Nephron progenitor cell (in vitro differentiated cells): ENCODE measurements at regions not wholly inside any gene's neighbourhood (a gene's known extent, or its start where the extent isn't known, plus 50 kb on each side); places are given as distances from the start of the nearest gene placed in this dataset.

Experiments used
- DNase-seq: peaks from one replicate; pipeline ENCODE4 v3.0.0; 2021
- H3K27ac Mint-ChIP-seq: 2 replicates; pipeline ENCODE4 v1.8.0; 2021; ENCODE audit warnings: mild to moderate bottlenecking, moderate library complexity, mixed read lengths
- H3K27me3 Mint-ChIP-seq: 2 replicates; pipeline ENCODE4 v1.8.0; 2021; ENCODE audit warnings: mild to moderate bottlenecking, low read depth, mixed read lengths; ENCODE audit not compliant: poor library complexity
- H3K36me3 Mint-ChIP-seq: 2 replicates; pipeline ENCODE4 v1.8.0; 2021; ENCODE audit warnings: low read depth, mixed read lengths
- H3K4me1 Mint-ChIP-seq: 2 replicates; pipeline ENCODE4 v1.8.0; 2021; ENCODE audit warnings: mixed read lengths
- H3K4me3 Mint-ChIP-seq: 2 replicates; pipeline ENCODE4 v1.8.0; 2021; ENCODE audit warnings: mild to moderate bottlenecking, moderate library complexity, mixed read lengths
- H3K9me3 Mint-ChIP-seq: 2 replicates; pipeline ENCODE4 v1.8.0; 2021; ENCODE audit warnings: mild to moderate bottlenecking, moderate library complexity, mixed read lengths
- TF ChIP-seq, protein P1 (sequence below): fragments of 200-600 bp; sonication (generic); IDR thresholded peaks from 2 replicates; pipeline ENCODE4 v1.5.0; 2021; ENCODE audit warnings: antibody characterized with exemption

DNA sequence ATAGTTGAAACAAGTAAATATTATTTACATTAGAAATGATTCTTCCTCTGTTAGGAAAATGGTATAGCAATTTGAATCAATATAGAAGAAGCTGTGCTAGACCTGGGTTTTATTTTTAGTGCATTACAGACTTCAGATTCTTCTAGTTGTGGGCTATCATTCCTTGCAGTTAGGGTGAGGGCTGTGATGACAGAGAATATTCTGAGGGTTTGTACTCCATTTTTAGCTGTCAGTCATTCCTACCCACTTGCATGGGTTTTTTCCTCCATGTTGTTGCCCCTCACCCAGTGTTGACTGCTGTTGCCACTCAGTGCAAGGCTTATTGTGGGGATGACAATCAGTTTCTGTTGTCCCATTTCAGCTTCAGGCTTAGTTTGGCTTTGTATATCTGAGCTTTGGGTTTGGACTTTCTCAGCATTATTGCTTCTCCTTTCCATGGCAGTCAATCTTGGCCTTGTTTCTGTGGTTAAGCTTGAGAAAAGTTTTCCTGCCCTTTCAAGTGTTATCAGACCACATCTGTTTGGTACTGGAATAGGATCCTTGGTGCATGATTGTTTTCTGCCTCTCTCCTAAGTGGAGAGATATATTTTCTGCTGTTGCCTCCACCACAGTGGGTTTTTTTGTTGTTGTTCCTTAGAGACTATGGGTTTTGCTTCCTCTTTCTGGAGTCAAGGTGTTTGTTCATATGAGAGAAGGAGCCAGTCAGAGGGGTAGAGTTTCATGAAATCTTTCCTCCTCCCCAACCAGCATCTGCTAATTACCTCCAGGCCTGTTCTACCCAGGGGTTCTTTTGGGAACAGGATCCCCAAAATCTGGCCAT is 312.7 kb upstream of the CWC22 start:
- TF ChIP-seq, protein P1, sequence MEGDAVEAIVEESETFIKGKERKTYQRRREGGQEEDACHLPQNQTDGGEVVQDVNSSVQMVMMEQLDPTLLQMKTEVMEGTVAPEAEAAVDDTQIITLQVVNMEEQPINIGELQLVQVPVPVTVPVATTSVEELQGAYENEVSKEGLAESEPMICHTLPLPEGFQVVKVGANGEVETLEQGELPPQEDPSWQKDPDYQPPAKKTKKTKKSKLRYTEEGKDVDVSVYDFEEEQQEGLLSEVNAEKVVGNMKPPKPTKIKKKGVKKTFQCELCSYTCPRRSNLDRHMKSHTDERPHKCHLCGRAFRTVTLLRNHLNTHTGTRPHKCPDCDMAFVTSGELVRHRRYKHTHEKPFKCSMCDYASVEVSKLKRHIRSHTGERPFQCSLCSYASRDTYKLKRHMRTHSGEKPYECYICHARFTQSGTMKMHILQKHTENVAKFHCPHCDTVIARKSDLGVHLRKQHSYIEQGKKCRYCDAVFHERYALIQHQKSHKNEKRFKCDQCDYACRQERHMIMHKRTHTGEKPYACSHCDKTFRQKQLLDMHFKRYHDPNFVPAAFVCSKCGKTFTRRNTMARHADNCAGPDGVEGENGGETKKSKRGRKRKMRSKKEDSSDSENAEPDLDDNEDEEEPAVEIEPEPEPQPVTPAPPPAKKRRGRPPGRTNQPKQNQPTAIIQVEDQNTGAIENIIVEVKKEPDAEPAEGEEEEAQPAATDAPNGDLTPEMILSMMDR: no peak
- Mint-ChIP-seq H3K4me3 (no peak overlapping the region), H3K36me3 (no peaks in the 10 kb centered on the region), H3K27me3 (peaks cover 7% of the 10 kb centered on the region), H3K9me3 (peaks cover 10% of the 10 kb centered on the region), H3K4me1 (no peaks in the 10 kb centered on the region), H3K27ac (no peak overlapping the region)
- no peak for DNase-seq

- Mint-ChIP-seq H3K27ac (no peak overlapping the region), H3K36me3 (no peaks in the 10 kb centered on the region), H3K4me3 (no peak overlapping the region), H3K4me1 (no peaks in the 10 kb centered on the region), H3K9me3 (peaks cover 10% of the 10 kb centered on the region), H3K27me3 (peaks cover 4% of the 10 kb centered on the region)
- TF ChIP-seq, protein P1: no peak
- no peak for DNase-seq
Observed at GRCh38 chr2:180314086-180314485, 307.0 kb upstream of the CWC22 start.

GRCh38 chr2:180312542-180312941 is 305.4 kb upstream of the CWC22 start:
- no peak overlapping the region for H3K27ac Mint-ChIP-seq
- no peaks in the 10 kb centered on the region for H3K4me1 Mint-ChIP-seq
- no peaks in the 10 kb centered on the region for H3K36me3 Mint-ChIP-seq
- TF ChIP-seq, protein P1: no peak
- H3K4me3 Mint-ChIP-seq: no peak overlapping the region
- no peak for DNase-seq
- peaks cover 4% of the 10 kb centered on the region for H3K27me3 Mint-ChIP-seq
- H3K9me3 Mint-ChIP-seq: peaks cover 7% of the 10 kb centered on the region

DNA sequence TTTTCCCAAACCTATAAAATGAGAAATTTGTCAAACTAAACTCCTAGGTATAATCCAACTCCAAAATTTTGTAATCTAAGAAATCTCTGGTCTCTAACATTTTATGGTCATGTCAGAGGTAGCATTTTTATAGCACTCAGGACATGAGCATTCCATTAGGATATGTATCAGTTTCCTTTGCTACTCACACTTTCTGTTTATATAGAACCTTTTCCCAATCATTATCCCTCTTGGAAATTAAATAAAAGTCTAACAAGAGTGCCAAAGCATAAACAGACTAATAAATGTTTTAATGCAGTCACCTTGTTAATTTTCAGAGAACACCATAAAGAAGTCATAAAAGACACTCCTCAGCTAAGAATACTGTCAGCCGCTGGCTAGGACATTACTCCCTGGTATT is 300.0 kb upstream of the CWC22 start:
- TF ChIP-seq, protein P1: no peak
- Mint-ChIP-seq H3K4me3 (no peak overlapping the region), H3K36me3 (no peaks in the 10 kb centered on the region), H3K27ac (no peak overlapping the region), H3K9me3 (no peaks in the 10 kb centered on the region), H3K27me3 (no peaks in the 10 kb centered on the region), H3K4me1 (no peaks in the 10 kb centered on the region)
- no peak for DNase-seq

- Mint-ChIP-seq H3K9me3 (peaks cover 4% of the 10 kb centered on the region), H3K4me3 (no peak overlapping the region), H3K27me3 (no peaks in the 10 kb centered on the region), H3K4me1 (no peaks in the 10 kb centered on the region), H3K27ac (no peak overlapping the region), H3K36me3 (no peaks in the 10 kb centered on the region)
- no peak for DNase-seq
- TF ChIP-seq, protein P1: no peak
Observed at GRCh38 chr2:180306346-180306745, 299.2 kb upstream of the CWC22 start.
